Hepatocyte (in vitro differentiated cells): ENCODE measurements at regions not wholly inside any gene's neighbourhood (a gene's known extent, or its start where the extent isn't known, plus 50 kb on each side); places are given as distances from the start of the nearest gene placed in this dataset.

ENCODE experiments used
- EZH2 ChIP-seq: fragments of 200-600 bp; sonication (generic); IDR thresholded peaks from 2 replicates; pipeline ENCODE4 v1.6.1; 2016; ENCODE audit warnings: antibody characterized with exemption, mild to moderate bottlenecking, borderline replicate concordance
- EZH2phosphoT487 ChIP-seq: fragments of 200-600 bp; sonication (generic); IDR thresholded peaks from one replicate; pipeline ENCODE4 v1.6.1; 2018; ENCODE audit warnings: antibody characterized with exemption, mild to moderate bottlenecking, low read depth, moderate library complexity; ENCODE audit not compliant: unreplicated experiment, severe bottlenecking
- TF ChIP-seq, protein P1 (sequence below): fragments of 200-600 bp; sonication (generic); IDR thresholded peaks from 2 replicates; pipeline ENCODE4 v1.5.1; 2016; ENCODE audit warnings: antibody characterized with exemption, mild to moderate bottlenecking; ENCODE audit not compliant: poor library complexity

DNA sequence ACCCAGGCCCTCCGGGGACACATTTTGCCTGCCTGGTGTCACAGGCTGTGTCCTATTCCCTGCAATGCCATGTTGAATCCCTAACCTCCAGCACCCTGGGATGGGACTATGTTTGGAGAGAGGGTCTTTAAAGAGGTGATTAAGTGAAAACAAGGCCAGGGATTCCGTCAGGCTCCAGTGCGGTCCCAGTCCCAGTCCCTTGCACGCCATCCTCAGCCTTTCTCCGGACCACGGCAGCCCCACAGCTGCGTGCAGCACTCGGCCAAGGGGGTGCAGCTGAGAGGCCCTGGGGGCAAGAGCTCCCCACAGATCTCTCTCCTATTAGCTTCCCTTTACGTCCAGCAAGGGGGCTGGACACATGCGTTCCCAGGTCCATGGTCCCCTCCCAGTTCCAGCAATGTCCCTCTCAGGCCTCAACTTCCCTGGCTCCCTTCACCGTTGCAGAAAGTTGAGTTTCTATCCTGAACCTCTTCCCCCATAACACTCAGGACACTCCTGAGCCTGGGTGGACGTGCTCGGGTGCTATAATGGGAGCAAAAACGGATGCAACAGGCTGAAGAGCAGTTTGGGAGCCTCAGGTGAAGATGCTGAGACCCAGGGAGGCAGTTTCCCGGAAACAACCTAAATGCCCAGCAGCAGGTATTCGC lies 1422.7 kb downstream of the BRD1 start:
- TF ChIP-seq, protein P1, sequence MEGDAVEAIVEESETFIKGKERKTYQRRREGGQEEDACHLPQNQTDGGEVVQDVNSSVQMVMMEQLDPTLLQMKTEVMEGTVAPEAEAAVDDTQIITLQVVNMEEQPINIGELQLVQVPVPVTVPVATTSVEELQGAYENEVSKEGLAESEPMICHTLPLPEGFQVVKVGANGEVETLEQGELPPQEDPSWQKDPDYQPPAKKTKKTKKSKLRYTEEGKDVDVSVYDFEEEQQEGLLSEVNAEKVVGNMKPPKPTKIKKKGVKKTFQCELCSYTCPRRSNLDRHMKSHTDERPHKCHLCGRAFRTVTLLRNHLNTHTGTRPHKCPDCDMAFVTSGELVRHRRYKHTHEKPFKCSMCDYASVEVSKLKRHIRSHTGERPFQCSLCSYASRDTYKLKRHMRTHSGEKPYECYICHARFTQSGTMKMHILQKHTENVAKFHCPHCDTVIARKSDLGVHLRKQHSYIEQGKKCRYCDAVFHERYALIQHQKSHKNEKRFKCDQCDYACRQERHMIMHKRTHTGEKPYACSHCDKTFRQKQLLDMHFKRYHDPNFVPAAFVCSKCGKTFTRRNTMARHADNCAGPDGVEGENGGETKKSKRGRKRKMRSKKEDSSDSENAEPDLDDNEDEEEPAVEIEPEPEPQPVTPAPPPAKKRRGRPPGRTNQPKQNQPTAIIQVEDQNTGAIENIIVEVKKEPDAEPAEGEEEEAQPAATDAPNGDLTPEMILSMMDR: no peak
- TF ChIP-seq EZH2 (no peak), EZH2phosphoT487 (no peak)
